PC-3 (cell line): ENCODE measurements at regions not wholly inside any gene's neighbourhood (a gene's known extent, or its start where the extent isn't known, plus 50 kb on each side); places are given as distances from the start of the nearest gene placed in this dataset.

Experiments
- ATAC-seq: fragments of 200-7000 bp; cut with Tn5 transposase; 2 replicates; pipeline ENCODE4 v1.9.1; 2020; ENCODE audit warnings: mild to moderate bottlenecking, moderate library complexity
- BruUV-seq: library from RNA; stranded (reverse); fragments of 400-500 nt; replicated peaks from 2 replicates; lab custom pipeline; 2021; lab: Mats Ljungman, UMichigan
- CTCF ChIA-PET: fragments of 300-600 bp; sonication (Branson Sonifier 250); formaldehyde crosslinking; loops from one replicate; lab custom pipeline; 2022; ENCODE audit warnings: antibody characterized with exemption; lab: Charles Lee
- POLR2A ChIA-PET: fragments of 300-600 bp; sonication (Branson Sonifier 250); formaldehyde crosslinking; loops from one replicate; lab custom pipeline; 2022; ENCODE audit warnings: antibody characterized with exemption; ENCODE audit not compliant: unreplicated experiment; lab: Charles Lee
- DNase-seq: peaks from one replicate; pipeline ENCODE4 v3.0.0-alpha.2; 2015
- H2AFZ ChIP-seq: fragments of 300-600 bp; sonication (generic); 2 replicates; pipeline ENCODE4 v1.6.0; 2016; ENCODE audit warnings: antibody characterized with exemption, low read length
- H3F3A ChIP-seq: fragments of 300-600 bp; sonication (generic); one replicate; pipeline ENCODE4 v1.6.0; 2017; ENCODE audit warnings: antibody characterized with exemption, low read length, control low read depth, mild to moderate bottlenecking; ENCODE audit not compliant: unreplicated experiment
- H3K27ac ChIP-seq: fragments of 300-600 bp; sonication (generic); 2 replicates; pipeline ENCODE4 v1.5.1; 2016; ENCODE audit warnings: mild to moderate bottlenecking, low read length
- H3K27me3 ChIP-seq: fragments of 300-600 bp; sonication (generic); 2 replicates; pipeline ENCODE4 v1.6.1; 2016; ENCODE audit warnings: low read length, mixed read lengths
- H3K36me3 ChIP-seq: fragments of 300-600 bp; sonication (generic); 2 replicates; pipeline ENCODE4 v1.6.1; 2016; ENCODE audit warnings: low read depth, mixed run types, low read length, mixed read lengths
- H3K4me1 ChIP-seq: fragments of 300-600 bp; sonication (generic); 2 replicates; pipeline ENCODE4 v1.5.1; 2016; ENCODE audit warnings: low read length; ENCODE audit not compliant: insufficient read depth
- H3K4me2 ChIP-seq: fragments of 300-600 bp; sonication (generic); 2 replicates; pipeline ENCODE4 v1.6.0; 2016; ENCODE audit warnings: low read length
- H3K4me3 ChIP-seq: fragments of 300-600 bp; sonication (generic); 2 replicates; pipeline ENCODE4 v1.5.1; 2016; ENCODE audit warnings: mild to moderate bottlenecking, low read length, mixed read lengths
- H3K79me2 ChIP-seq: fragments of 300-600 bp; sonication (generic); 2 replicates; pipeline ENCODE4 v1.6.1; 2017; ENCODE audit warnings: low read length, mixed read lengths
- H3K9ac ChIP-seq: fragments of 300-600 bp; sonication (generic); 2 replicates; pipeline ENCODE4 v1.6.0; 2016; ENCODE audit warnings: mild to moderate bottlenecking, low read length
- H3K9me2 ChIP-seq: fragments of 300-600 bp; sonication (generic); replicated peaks from 2 replicates; pipeline ENCODE4 v1.6.1; 2016; ENCODE audit warnings: mixed run types, low read length, mixed read lengths
- H3K9me3 ChIP-seq: fragments of 300-600 bp; sonication (generic); 2 replicates; pipeline ENCODE4 v1.6.1; 2016; ENCODE audit warnings: low read length, mixed read lengths
- H4K20me1 ChIP-seq: fragments of 300-600 bp; sonication (generic); 2 replicates; pipeline ENCODE4 v1.6.1; 2016; ENCODE audit warnings: low read length, mixed read lengths
- EZH2 ChIP-seq: fragments of 300-600 bp; sonication (generic); IDR thresholded peaks from one replicate; pipeline ENCODE4 v1.6.1; 2017; ENCODE audit warnings: antibody characterized with exemption, mild to moderate bottlenecking, low read length; ENCODE audit not compliant: unreplicated experiment
- EZH2phosphoT487 ChIP-seq: fragments of 300-600 bp; sonication (generic); IDR thresholded peaks from 2 replicates; pipeline ENCODE4 v1.6.1; 2018; ENCODE audit warnings: mild to moderate bottlenecking, antibody characterized with exemption, low read length, borderline replicate concordance
- intact Hi-C: fragments of 100-400 bp; cut with micrococcal nuclease; formaldehyde crosslinking; loops from 2 replicates; pipeline ENCODE4 v1.9.0; 2023
- TF ChIP-seq, protein P1 (sequence below): fragments of 300-600 bp; sonication (generic); conservative IDR thresholded peaks from 2 replicates; pipeline ENCODE4 v1.5.1; 2017; ENCODE audit warnings: antibody characterized with exemption, low read depth, mild to moderate bottlenecking, low read length

- Histone ChIP-seq H3K4me3 (no peak overlapping the region), H4K20me1 (no peaks in the 10 kb centered on the region), H3K27ac (no peak overlapping the region), H3K27me3 (peaks cover 32% of the 10 kb centered on the region; the same call in 1 of the 2 replicates), H3K9me3 (no peaks in the 10 kb centered on the region), H3K36me3 (no peaks in the 10 kb centered on the region), H3K9me2 (no peaks in the 10 kb centered on the region), H3K4me1 (no peaks in the 10 kb centered on the region), H3F3A (no peaks in the 10 kb centered on the region), H3K9ac (no peak overlapping the region), H3K4me2 (no peak overlapping the region), H3K79me2 (no peaks in the 10 kb centered on the region), H2AFZ (no peak overlapping the region)
- intact Hi-C loops, result no loop called here
- ChIA-PET POLR2A (no interaction called here), CTCF (no interaction called here)
- TF ChIP-seq EZH2phosphoT487 (no peak), EZH2 (no peak)
- TF ChIP-seq, protein P1, sequence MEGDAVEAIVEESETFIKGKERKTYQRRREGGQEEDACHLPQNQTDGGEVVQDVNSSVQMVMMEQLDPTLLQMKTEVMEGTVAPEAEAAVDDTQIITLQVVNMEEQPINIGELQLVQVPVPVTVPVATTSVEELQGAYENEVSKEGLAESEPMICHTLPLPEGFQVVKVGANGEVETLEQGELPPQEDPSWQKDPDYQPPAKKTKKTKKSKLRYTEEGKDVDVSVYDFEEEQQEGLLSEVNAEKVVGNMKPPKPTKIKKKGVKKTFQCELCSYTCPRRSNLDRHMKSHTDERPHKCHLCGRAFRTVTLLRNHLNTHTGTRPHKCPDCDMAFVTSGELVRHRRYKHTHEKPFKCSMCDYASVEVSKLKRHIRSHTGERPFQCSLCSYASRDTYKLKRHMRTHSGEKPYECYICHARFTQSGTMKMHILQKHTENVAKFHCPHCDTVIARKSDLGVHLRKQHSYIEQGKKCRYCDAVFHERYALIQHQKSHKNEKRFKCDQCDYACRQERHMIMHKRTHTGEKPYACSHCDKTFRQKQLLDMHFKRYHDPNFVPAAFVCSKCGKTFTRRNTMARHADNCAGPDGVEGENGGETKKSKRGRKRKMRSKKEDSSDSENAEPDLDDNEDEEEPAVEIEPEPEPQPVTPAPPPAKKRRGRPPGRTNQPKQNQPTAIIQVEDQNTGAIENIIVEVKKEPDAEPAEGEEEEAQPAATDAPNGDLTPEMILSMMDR, result no peak
- ATAC-seq, result no peak
- no peak for DNase-seq
- no TSS peak for BruUV-seq
Measured at GRCh38 chr11:116481126-116481675, 291.6 kb downstream of the BUD13 start.

- H3K79me2 ChIP-seq, result no peaks in the 10 kb centered on the region
- no peak overlapping the region for H3K4me3 ChIP-seq
- no peak overlapping the region for H3K9ac ChIP-seq
- TF ChIP-seq EZH2 (no peak), EZH2phosphoT487 (no peak)
- TF ChIP-seq, protein P1, result no peak
- ChIA-PET CTCF (no interaction called here), POLR2A (no interaction called here)
- BruUV-seq, result no TSS peak
- H3K4me2 ChIP-seq, result no peak overlapping the region
- no peaks in the 10 kb centered on the region for H4K20me1 ChIP-seq
- H3K36me3 ChIP-seq, result no peaks in the 10 kb centered on the region
- H3K9me2 ChIP-seq, result no peaks in the 10 kb centered on the region
- DNase-seq (no peak), ATAC-seq (no peak)
- intact Hi-C loops, result no loop called here
- no peak overlapping the region for H3K27ac ChIP-seq
- H3K4me1 ChIP-seq, result no peaks in the 10 kb centered on the region
- no peaks in the 10 kb centered on the region for H3F3A ChIP-seq
- H3K9me3 ChIP-seq, result no peaks in the 10 kb centered on the region
- peaks cover 18% of the 10 kb centered on the region; the same call in 1 of the 2 replicates for H3K27me3 ChIP-seq
- no peak overlapping the region for H2AFZ ChIP-seq
Measured at GRCh38 chr11:116478669-116479668, 293.8 kb downstream of the BUD13 start.

GRCh38 chr11:116478205-116478604 is 294.6 kb downstream of the BUD13 start:
- DNase-seq, result no peak
- Histone ChIP-seq H3K9me3 (no peaks in the 10 kb centered on the region), H3F3A (no peaks in the 10 kb centered on the region), H3K27ac (no peak overlapping the region), H2AFZ (no peak overlapping the region), H3K4me1 (no peaks in the 10 kb centered on the region), H3K36me3 (no peaks in the 10 kb centered on the region), H3K79me2 (no peaks in the 10 kb centered on the region), H3K4me3 (no peak overlapping the region), H3K27me3 (peaks cover 11% of the 10 kb centered on the region; the same call in 1 of the 2 replicates), H3K9ac (no peak overlapping the region), H3K9me2 (no peaks in the 10 kb centered on the region), H3K4me2 (no peak overlapping the region), H4K20me1 (no peaks in the 10 kb centered on the region)
- TF ChIP-seq, protein P1, result no peak
- TF ChIP-seq EZH2 (no peak), EZH2phosphoT487 (no peak)
- POLR2A ChIA-PET, result no interaction called here
- ATAC-seq, result no peak
- CTCF ChIA-PET, result no interaction called here
- no TSS peak for BruUV-seq
- intact Hi-C loops, result no loop called here
